ENCODE measurements at regions not wholly inside any gene's neighbourhood (a gene's known extent, or its start where the extent isn't known, plus 50 kb on each side); places are given as distances from the start of the nearest gene placed in this dataset.

DNA sequence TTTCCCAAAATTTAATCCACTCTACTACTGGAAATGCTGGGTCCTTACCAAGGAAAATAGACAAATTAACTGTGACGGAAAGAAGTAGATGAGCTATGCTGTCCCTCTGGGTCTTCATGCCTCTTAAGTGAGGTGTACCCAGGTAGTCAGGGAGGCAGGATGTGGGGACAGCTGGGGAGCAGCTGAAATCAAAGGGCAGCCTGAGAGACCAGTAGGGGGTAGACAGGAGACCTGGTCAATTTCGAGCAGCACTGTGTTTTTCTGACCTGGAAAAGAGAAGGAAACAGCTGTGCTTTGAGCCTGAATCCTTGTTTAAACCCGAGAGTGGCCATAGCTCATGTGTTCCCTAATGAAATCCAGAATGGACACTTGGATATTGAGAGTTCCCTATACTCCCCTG lies 587.3 kb downstream of the EFNB2 start:
- DNase-seq: no peak

DNA sequence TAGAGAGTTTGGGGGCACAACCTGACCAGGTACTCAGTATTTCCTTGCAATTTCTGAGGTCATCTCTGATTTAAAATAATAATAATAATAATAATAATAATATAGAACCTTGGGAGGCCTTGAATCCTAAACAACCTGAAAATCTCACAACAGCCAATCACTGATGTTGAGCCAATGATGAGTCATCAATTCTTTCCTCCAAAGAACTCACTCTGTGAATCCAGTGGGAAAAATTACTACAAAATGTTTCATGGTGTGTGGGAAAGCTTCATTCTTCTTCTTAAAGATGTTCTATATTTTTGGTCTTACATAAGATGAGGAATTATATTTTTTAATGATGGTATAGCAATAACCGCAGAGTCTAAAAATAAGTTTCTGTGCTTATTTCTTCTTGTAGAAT lies 594.6 kb downstream of the EFNB2 start:
- DNase-seq: no peak

DNA sequence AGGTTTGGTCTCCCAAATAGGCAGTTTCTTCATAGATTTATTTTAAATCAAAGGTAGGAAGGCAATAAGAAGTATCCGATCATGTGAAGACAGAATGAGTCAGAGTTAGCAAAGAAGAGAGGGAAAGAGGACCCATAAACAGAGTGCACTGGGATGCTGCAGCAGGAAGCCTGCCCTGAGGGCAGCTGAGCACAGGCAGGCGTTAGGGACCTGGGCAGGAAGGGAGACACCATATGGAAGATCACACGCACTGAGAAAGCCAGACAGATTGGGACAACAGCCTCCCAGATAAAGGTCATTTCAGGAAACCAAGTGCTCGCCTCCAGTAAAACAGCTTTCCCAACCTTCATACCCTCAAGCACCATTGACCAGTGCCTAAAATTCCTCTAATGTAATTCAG lies 598.0 kb downstream of the EFNB2 start:
- no peak for DNase-seq

DNA sequence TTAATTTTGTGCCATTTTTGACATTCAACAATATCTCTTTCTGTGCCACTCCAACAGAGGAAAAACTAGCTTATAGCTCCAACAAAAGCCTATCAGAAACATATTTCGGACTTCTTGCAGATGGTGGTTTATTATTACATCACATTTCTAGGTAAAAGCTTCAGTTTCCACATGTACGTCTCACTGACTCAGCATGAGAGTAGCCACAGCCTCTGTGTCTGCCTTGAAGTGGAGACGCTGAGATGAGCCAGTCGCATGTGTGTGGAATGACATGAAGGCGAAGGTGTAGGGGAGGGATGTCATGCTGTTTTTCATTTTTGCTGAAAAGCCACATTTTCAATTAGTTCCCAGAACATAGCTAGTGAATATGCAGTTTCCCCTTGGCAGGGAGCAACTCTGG lies 598.6 kb downstream of the EFNB2 start:
- no peak for DNase-seq

DNA sequence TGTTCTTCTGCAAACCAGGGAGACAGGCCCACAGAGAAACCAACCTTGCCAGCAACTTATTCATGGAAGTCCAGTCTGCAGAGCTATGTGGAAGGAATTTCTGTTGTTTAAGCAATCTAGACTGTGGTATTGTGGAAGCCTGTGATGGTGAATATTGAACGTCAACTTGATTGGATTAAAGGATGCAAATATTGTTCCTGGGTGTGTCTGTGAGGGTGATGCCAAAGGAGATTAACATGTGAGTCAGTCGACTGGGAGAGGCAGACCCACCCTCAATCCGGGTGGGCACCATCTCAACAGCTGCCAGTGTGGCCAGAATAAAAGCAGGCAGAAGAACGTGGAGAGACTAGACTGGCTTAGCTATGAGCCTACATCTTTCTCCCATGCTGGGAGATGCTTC lies 606.0 kb downstream of the EFNB2 start:
- DNase-seq: no peak

DNA sequence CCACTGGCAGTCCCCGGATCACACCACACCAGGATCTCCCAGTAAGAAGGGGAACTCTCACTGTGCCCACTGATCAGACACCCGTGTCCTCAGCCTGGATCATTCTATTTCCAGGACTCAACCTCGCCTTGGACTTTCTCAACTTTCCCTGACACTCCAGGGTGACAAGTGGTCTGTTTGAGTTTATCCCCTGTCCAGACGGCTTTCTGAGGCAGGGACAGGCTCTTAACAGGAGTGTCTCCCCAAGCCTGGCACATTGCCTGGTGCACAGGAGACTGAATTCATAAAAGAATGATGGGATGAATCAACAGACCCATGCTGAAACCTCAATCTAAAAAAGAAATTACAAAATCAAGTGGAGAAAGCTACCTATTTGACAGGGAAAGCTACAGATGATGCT lies 606.6 kb downstream of the EFNB2 start:
- no peak for DNase-seq

DNA sequence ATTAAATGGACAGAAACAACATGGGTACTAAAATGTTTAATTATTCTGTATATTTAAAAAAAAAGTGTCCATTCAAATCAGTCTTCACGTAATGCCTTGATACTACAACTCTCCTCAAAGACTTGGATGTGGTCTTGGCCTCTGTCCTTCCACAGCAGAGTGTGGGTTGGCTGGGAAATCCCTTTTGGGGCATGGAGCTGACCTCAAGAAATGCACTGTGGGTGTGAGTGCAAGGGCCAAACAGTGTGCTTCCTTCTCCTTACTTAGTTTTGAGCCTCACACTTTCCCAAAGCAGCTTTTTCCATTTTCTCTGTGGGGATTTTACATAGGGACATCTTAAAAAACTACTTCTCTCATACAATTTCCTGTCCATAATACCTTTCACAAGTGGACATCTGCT lies 607.4 kb downstream of the EFNB2 start:
- no peak for DNase-seq

DNA sequence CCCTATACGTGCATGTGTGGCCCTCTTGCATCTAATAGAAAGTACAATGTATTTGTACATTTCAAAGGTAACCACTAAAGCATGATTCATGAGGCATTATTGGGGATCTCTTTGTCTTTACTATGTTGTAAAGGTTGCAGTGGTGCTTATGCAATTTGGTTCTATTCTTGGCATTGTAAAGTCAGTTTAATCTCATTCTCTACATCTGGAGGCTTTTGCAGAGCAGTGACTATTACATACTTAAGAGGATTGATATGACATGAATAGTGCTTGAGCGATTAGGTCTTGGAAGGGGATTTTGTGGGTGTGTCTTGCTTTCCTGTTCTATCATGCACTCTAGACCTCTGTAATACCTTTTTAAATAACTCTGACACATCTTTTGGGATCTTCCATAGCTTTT lies 610.0 kb downstream of the EFNB2 start:
- no peak for DNase-seq

DNA sequence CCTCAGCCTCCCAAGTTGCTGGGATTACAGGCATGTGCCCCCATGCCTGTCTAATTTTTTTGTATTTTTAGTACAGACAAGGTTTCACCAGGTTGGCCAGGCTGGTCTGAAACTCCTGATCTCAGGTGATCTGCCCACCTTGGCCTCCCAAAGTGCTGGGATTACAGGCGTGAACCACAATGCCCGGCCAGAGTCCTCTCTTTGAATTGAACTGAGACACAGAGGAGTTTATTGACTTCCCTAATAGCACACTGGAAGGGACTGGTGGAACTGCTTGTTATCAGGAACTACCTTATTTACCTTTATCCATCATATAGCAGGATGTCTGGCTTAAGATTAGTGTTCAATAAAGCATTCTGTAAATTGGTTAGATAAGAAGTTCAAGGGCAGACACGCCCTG lies 613.8 kb downstream of the EFNB2 start:
- no peak for DNase-seq

DNA sequence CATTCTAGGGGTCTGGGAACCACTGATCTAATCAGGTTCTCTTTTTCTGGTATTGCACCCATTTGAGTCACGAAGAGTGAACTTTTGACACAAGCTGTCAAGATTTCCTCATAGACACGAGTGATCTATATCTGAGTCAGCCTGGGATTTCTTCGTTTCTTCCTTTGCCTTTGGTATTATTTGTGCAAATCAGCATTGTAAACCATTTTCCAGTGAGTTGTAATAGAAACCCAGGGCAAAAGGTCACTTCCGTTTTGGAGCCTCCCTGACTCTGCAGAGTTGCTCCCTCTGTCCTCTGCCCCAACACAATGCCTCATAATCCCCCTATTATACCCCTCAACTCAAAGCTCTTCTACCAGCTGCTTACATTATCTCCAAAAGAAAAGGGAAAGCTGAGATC lies 615.1 kb downstream of the EFNB2 start:
- no peak for DNase-seq

DNA sequence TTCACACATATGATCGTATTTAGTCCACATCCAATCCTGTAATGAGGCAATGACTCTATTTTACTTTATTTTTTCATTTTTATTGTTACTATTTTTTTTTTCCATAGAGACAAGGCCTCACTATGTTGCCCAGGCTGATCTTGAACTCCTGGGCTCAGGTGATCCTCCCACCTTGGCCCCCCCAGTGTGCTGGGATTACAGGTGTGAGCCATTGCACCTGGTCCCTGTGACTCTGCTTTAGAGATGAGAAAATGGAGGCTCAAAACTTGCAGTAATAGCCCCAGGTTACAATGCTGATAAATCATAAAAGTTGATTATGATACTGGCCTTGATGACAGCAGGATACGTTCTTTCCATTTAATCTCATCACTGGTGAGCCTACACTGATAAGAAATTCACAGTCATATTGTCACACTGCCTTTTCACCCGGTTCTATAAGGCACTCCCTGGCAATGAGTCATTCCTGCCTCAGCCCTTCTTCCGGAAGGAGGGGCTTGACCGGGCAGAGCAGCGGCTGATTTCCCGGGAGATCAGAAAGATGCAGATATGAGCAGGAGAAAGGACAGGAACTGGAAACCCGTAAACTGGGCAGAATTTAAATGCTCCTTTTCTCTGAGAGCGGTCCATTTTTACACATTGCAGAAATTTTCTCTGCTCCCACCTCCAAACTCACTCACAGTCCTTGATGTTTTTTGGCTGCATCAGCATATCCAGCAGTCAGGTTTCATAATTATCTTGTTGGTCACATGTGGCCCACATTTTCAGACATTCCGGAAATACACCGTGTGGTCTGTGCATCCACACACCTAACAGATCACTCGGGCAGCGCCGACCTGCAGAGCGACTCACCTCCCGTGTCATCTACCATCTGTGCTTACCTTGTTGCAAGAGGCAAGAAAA lies 616.4 kb downstream of the EFNB2 start:
- DNase-seq: no peak

DNA sequence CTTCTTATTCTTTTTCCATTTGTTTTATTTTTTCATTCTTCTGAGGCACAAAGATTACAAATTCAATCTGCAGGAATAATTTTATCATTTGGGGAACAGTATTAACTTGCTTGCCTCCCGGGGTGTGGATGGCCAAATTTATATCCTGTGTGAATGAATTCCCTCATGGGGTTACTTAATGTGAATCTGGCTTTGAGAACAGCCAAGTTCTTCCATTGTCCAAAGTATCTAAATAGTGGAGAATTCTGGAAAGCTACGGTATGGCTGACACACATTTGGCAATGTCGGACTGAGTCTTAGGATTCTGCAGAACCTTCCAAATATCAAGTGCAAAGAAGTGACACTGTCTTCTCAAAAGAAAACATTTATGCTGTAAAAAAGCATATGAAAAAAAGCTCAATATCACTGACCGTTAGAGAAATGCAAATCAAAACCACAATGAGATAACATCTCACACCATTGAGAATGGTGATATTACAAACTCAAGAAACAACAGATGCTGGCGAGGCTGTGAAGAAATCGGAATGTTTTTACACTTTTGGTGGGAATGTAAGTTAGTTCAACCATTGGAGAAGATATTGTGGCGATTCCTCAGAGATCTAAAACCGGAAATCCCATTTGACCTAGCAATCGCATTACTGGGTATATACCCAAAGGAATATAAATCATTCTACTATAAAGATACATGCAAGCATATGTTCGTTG lies 620.2 kb downstream of the EFNB2 start:
- DNase-seq: no peak

DNA sequence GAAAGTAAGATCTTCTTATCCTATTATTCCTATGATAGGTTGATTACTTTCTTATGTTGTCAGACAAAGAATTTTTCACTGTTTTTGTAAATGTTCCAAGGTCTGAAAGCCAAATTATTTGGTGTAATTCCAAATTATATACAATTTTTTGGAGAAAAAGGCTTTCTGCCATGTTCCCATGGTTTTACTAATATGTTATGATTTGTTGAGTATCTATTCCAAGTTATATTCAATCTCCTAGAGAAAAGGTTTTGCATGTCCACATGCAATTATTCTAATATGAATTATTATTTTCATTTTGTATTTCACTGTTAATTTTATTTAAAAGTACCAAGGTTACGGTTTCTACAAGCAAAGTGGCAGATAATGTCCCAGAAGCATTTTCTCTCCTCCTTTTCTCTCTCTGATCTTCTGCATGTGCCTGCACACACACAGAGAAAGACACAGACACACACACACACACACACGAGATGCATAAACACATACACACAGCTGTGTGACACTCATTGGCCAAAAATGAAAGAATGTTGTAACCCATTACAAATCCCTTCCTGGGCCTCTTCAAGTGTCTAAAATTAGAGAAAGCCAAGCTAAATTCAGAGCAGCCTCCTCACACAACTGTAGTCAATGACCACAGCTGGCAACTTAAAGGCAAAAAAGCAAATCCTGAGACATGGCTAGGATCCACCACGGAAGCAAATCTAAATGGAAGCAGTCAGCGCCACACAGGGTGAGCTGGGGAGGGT lies 621.0 kb downstream of the EFNB2 start:
- no peak for DNase-seq

DNA sequence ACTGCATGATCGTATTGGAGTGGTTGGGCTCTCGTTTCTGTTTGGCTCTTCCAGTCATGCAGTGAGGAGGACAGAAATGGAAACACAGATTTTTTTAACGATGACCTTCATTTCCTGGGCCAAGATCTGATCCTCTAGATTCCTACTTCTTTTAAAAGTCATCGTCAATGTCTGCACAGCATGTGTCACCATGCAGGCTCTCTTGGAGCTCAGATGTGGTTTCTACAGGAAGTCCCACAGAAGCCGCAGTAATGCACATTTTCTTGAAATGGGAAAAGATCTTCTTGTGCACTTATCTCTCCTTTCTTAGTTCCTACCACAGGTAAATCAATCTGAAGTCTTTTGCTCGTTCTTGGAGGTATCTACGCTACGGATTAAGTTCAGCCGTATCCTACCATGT lies 626.9 kb downstream of the EFNB2 start:
- no peak for DNase-seq

DNA sequence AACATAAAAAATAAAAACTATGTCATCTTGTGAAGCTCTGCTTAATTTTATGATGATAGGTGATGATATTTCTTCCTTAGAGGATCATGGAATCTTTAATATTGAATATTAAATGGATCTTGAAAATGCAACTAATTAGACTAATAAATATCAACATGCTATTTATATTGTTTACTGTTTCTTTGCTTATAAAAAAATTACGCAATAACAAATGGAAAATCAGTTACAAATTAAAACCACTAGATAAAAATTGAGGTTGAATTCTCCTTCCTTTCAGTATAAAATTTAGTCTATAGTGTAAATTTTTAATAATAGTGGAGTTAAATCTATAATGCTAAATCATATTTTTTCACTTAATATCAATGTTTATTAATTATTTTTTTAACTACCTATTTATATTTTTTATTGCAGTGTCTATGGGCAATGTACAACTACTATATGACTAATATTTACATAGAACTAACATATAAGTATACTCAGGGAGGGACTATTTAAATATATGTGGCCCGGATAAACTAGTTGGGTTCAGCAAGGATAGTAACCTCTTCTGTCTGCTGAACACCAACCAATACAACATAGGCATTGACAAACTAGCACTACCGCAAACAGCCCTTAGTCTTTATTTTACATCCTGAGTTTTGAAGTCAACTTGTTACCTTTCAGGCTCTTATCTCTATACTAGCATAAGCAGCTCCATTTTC lies 628.0 kb downstream of the EFNB2 start:
- DNase-seq: no peak

DNA sequence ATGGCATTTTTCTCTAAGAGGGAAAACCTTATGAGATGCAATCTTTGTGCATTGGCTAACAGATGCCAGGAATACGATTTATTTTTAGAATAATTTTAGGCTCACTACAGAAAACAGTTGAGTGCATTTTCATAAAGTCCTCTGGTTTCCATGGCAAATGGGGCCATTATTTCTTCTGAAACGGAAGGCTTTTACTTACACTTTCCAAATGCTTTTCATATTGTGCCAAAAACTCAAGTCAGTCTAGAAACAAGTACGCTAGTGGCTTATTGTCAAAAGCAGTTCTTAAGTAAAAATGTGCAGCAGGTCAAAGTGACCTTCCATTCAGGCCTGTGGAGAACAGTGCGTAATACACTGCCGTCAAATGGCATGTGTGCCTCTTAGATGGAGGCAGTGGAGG lies 628.7 kb downstream of the EFNB2 start:
- peak in 18 of 51 donors; percentile 0 to 34 (median 6) for DNase-seq

DNA sequence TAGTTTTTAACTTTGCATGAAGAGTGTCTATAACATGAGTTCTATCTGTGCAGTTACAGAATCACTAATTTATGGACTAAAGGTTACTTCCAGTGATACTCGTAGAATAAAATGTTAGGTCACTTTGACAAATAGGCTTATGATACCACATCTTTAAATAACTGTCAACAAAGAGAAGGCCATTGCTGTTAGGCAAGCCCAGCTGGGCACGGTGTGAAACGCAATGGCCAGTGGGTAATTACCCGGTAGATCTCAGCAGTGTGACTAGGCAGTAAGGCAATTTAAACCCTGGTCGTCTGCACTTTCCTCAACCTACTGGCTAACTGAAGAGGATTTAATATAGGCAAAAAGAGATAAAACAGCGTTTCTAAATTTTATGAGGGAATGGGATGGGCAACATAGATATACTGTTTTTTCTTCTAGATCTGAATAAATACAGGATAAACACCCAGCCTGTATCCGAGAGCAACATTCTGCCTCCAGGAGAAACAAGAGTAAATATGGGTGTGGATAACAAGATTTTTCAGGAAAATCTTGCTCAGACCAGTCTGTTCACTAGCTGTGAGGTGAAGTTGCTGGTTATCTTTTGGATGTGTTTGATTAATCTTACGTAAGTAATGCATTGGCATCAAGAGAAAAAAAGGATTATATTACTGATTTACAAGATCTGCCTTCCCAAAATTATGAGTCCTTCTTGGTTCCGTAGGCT lies 631.3 kb downstream of the EFNB2 start:
- DNase-seq: no peak

DNA sequence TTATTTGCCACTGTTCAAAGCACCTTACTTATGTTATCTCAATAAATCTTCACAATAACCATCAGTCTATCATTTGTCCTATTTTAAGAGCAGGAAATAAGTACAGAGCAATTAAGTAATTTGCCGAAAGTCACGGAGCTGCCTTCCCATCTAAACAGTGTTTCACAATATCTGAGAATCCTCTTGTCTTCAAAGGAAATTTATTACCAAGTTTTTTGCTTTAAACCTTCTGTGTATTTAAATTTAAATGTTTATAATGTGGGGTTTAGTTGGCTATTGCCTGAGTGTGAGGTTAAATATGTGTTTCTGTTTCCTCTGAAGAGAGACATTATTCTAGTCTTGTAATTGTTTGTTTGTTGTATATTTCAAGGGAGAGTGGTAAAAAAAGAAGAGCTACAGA lies 633.1 kb downstream of the EFNB2 start:
- DNase-seq: no peak

DNA sequence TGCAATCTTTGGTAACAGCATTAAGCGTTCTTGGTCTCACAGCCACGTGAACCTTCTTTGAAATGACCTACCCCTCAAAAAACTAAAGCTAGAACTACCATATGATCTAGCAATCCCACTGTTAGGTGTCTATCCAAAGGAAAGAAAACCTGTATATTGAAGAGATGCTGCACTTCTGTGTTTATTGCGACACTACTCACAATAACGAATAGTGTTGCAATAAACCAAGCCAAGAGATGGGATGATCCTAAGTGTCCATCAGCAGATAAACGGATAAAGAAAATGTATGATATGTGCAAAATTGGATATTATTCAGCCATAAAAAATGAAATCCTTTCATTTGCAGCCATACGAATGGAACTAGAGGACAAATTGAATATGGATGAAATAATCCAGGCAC lies 637.9 kb downstream of the EFNB2 start:
- no peak for DNase-seq

DNA sequence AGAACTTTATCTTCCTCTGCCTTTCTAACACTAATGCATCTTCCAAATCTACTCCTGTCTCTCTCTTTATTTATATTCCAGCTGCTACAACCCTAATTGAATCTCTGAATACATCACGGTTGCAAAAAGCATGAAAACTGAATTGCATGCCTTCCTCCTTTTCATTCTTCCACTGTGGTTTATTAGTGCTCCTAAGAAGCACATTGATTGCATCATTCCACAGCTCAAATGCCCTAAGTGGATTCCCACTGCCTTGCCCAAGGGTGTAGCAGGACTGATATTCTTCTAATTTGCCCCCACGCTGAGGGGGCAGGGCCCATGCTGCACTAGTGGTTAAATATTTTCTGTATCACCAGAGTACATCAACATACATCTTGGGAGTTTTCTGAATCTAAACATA lies 640.8 kb downstream of the EFNB2 start:
- no peak for DNase-seq

DNA sequence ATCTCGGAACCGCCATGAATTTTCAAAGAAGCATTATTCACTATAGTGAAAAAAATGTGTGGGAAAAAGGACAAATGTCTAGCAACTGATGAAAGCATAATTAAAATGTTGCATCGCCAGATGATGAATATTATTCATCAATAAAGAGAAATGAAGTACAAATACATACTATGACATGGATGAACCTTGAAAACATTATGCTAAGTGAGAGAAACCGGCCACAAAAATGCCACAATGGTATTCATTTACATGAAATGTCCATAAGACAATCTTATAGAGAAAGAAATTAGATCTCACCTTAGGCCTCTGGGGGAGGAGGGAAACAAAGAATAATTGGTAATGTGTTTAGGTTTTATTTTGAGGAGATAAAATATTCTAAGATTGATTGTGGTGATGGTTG lies 645.0 kb downstream of the EFNB2 start:
- no peak for DNase-seq

Data from hypothalamus (tissue), 51 donors.